ENCODE measurements at regions not wholly inside any gene's neighbourhood (a gene's known extent, or its start where the extent isn't known, plus 50 kb on each side); places are given as distances from the start of the nearest gene placed in this dataset.

- TF ChIP-seq CTCF (IDR thresholded peaks at IDR 0.05) (no peak), JUN (IDR thresholded peaks at IDR 0.05) (no peak), BHLHE40 (IDR thresholded peaks at IDR 0.05; ENCODE audit: low read depth, low read length) (no peak), CEBPB (IDR thresholded peaks at IDR 0.05) (no peak), USF2 (IDR thresholded peaks at IDR 0.05) (no peak), POLR2A (IDR thresholded peaks at IDR 0.05; ENCODE audit: low read length) (no peak), CBX2 (IDR thresholded peaks at IDR 0.05; ENCODE audit: borderline replicate concordance, low read depth) (no peak), SREBF2 (IDR thresholded peaks at IDR 0.05) (no peak), POLR2AphosphoS2 (conservative IDR thresholded peaks at IDR 0.05; ENCODE audit: low read length) (no peak), KDM1A (IDR thresholded peaks at IDR 0.05; ENCODE audit: low read depth) (no peak), ELK1 (IDR thresholded peaks at IDR 0.05; ENCODE audit: low read depth, low read length) (no peak), HMGXB4 (CRISPR knock-in tag; IDR thresholded peaks at IDR 0.05; ENCODE audit: borderline replicate concordance) (no peak), ZSCAN20 (CRISPR knock-in tag; IDR thresholded peaks at IDR 0.05) (no peak)
- TF ChIP-seq, protein P1, sequence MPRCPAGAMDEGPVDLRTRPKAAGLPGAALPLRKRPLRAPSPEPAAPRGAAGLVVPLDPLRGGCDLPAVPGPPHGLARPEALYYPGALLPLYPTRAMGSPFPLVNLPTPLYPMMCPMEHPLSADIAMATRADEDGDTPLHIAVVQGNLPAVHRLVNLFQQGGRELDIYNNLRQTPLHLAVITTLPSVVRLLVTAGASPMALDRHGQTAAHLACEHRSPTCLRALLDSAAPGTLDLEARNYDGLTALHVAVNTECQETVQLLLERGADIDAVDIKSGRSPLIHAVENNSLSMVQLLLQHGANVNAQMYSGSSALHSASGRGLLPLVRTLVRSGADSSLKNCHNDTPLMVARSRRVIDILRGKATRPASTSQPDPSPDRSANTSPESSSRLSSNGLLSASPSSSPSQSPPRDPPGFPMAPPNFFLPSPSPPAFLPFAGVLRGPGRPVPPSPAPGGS (IDR thresholded peaks at IDR 0.05) = no peak
Measured at GRCh38 chr5:116652196-116652729, 77.6 kb upstream of the SEMA6A start.
